Mesothelial cell of epicardium (in vitro differentiated cells): ENCODE measurements at regions not wholly inside any gene's neighbourhood (a gene's known extent, or its start where the extent isn't known, plus 50 kb on each side); places are given as distances from the start of the nearest gene placed in this dataset.

Experiments
- DNase-seq, 2 experiments: peaks; one replicate each; pipeline ENCODE4 v3.0.0; 2021; ENCODE audit warnings: low spot score in 2 of 2; ENCODE audit not compliant: unreplicated experiment in 2 of 2
- H3K27ac Mint-ChIP-seq: 2 replicates; pipeline ENCODE4 v1.8.0; 2021; ENCODE audit warnings: mixed read lengths
- H3K27me3 Mint-ChIP-seq: 2 replicates; pipeline ENCODE4 v1.8.0; 2021; ENCODE audit warnings: low read depth, mixed read lengths
- H3K36me3 Mint-ChIP-seq: 2 replicates; pipeline ENCODE4 v1.8.0; 2021; ENCODE audit warnings: mixed read lengths
- H3K4me1 Mint-ChIP-seq: 2 replicates; pipeline ENCODE4 v1.8.0; 2021; ENCODE audit warnings: mixed read lengths
- H3K4me3 Mint-ChIP-seq: 2 replicates; pipeline ENCODE4 v1.8.0; 2021; ENCODE audit warnings: mild to moderate bottlenecking, moderate library complexity, mixed read lengths
- H3K9me3 Mint-ChIP-seq: 2 replicates; pipeline ENCODE4 v1.8.0; 2021; ENCODE audit warnings: mixed read lengths
- TF ChIP-seq, protein P1 (sequence below): fragments of 200-600 bp; sonication (generic); IDR thresholded peaks from one replicate; pipeline ENCODE4 v1.5.0; 2021; ENCODE audit warnings: antibody characterized with exemption; ENCODE audit not compliant: unreplicated experiment

DNA sequence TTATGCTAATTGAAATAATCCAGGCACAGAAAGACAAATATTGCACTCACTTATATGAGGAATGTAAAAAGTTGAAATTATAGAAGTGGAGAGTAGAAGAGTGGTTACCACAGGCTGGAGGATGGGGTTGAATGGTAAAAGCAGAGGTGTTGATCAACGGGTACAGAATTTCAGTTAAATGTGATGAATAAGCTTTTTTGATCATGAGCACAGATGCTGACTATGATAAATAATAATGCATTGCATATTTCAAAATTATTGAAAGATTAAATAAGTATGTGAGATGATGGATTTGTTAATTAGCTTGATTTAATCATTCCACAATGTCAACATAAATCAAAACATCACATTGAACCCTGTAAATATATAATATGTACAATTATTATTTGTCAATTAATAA is 213.1 kb downstream of the DCAF12L2 start:
- H3K9me3 Mint-ChIP-seq, result peaks cover 16% of the 10 kb centered on the region
- no peak overlapping the region for H3K27ac Mint-ChIP-seq
- H3K36me3 Mint-ChIP-seq, result no peaks in the 10 kb centered on the region
- H3K4me1 Mint-ChIP-seq, result no peaks in the 10 kb centered on the region
- no peak for DNase-seq
- H3K27me3 Mint-ChIP-seq, result no peaks in the 10 kb centered on the region
- TF ChIP-seq, protein P1, sequence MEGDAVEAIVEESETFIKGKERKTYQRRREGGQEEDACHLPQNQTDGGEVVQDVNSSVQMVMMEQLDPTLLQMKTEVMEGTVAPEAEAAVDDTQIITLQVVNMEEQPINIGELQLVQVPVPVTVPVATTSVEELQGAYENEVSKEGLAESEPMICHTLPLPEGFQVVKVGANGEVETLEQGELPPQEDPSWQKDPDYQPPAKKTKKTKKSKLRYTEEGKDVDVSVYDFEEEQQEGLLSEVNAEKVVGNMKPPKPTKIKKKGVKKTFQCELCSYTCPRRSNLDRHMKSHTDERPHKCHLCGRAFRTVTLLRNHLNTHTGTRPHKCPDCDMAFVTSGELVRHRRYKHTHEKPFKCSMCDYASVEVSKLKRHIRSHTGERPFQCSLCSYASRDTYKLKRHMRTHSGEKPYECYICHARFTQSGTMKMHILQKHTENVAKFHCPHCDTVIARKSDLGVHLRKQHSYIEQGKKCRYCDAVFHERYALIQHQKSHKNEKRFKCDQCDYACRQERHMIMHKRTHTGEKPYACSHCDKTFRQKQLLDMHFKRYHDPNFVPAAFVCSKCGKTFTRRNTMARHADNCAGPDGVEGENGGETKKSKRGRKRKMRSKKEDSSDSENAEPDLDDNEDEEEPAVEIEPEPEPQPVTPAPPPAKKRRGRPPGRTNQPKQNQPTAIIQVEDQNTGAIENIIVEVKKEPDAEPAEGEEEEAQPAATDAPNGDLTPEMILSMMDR, result no peak
- no peak overlapping the region for H3K4me3 Mint-ChIP-seq

- H3K9me3 Mint-ChIP-seq, result peaks cover 16% of the 10 kb centered on the region
- no peaks in the 10 kb centered on the region for H3K36me3 Mint-ChIP-seq
- TF ChIP-seq, protein P1, result no peak
- H3K27ac Mint-ChIP-seq, result no peak overlapping the region
- no peaks in the 10 kb centered on the region for H3K4me1 Mint-ChIP-seq
- H3K27me3 Mint-ChIP-seq, result no peaks in the 10 kb centered on the region
- H3K4me3 Mint-ChIP-seq, result no peak overlapping the region
- DNase-seq, result no peak
Measured at GRCh38 chrX:125953814-125954213, 212.3 kb downstream of the DCAF12L2 start.

GRCh38 chrX:125954236-125954635 is 211.9 kb downstream of the DCAF12L2 start:
- Mint-ChIP-seq H3K9me3 (peaks cover 16% of the 10 kb centered on the region), H3K27me3 (no peaks in the 10 kb centered on the region), H3K4me1 (no peaks in the 10 kb centered on the region), H3K4me3 (no peak overlapping the region), H3K36me3 (no peaks in the 10 kb centered on the region), H3K27ac (peak overlapping the region; percentile 61)
- TF ChIP-seq, protein P1, result no peak
- DNase-seq, result no peak

GRCh38 chrX:125977851-125978250 is 188.2 kb downstream of the DCAF12L2 start:
- no peak overlapping the region for H3K27ac Mint-ChIP-seq
- no peak overlapping the region for H3K4me3 Mint-ChIP-seq
- DNase-seq, result no peak
- H3K27me3 Mint-ChIP-seq, result no peaks in the 10 kb centered on the region
- no peaks in the 10 kb centered on the region for H3K4me1 Mint-ChIP-seq
- peaks cover 33% of the 10 kb centered on the region for H3K9me3 Mint-ChIP-seq
- TF ChIP-seq, protein P1, result no peak
- no peaks in the 10 kb centered on the region for H3K36me3 Mint-ChIP-seq

- H3K4me1 Mint-ChIP-seq, result peaks cover 3% of the 10 kb centered on the region
- DNase-seq, result no peak
Measured at GRCh38 chrX:125998432-125998831, 167.7 kb downstream of the DCAF12L2 start.

More at GRCh38 chrX:125998432-125998831, 167.7 kb downstream of the DCAF12L2 start:
- Mint-ChIP-seq H3K9me3 (peaks cover 29% of the 10 kb centered on the region), H3K4me3 (no peak overlapping the region), H3K36me3 (no peaks in the 10 kb centered on the region), H3K27me3 (no peaks in the 10 kb centered on the region), H3K27ac (no peak overlapping the region)
- TF ChIP-seq, protein P1, result no peak
